ENCODE measurements at regions not wholly inside any gene's neighbourhood (a gene's known extent, or its start where the extent isn't known, plus 50 kb on each side); places are given as distances from the start of the nearest gene placed in this dataset.

GRCh38 chr18:39380186-39380725 lies 1814.7 kb upstream of the CELF4 start:
- Histone ChIP-seq H3K4me3 (no peak overlapping the region), H3K27me3 (no peaks in the 10 kb centered on the region), H3K4me1 (no peaks in the 10 kb centered on the region), H3K36me3 (ENCODE audit: low read depth, missing control alignments) (no peaks in the 10 kb centered on the region), H3K9me3 (no peaks in the 10 kb centered on the region), H3K27ac (no peak overlapping the region)
- DNase-seq, result no peak
- 67 to 73% methylated on average over 3 of the region's 3 CpGs for WGBS, 2 donors
- intact Hi-C loops (cut with DNase I; ENCODE audit: low total_unique reads), result no loop called here
- no peak for TF ChIP-seq CTCF (IDR thresholded peaks at IDR 0.05)
- no peak for TF ChIP-seq POLR2A (IDR thresholded peaks at IDR 0.05)

- Histone ChIP-seq H3K4me3 (no peak overlapping the region), H3K27ac (no peak overlapping the region), H3K36me3 (ENCODE audit: low read depth, missing control alignments) (no peaks in the 10 kb centered on the region), H3K4me1 (no peaks in the 10 kb centered on the region), H3K27me3 (no peaks in the 10 kb centered on the region), H3K9me3 (no peaks in the 10 kb centered on the region)
- WGBS, 2 donors, result 66 to 69% methylated on average over 2 of the region's 2 CpGs
- DNase-seq, result no peak
- TF ChIP-seq CTCF (IDR thresholded peaks at IDR 0.05) (no peak), POLR2A (IDR thresholded peaks at IDR 0.05) (no peak)
- intact Hi-C loops (cut with DNase I; ENCODE audit: low total_unique reads), result no loop called here
These were observed 1809.5 kb upstream of the CELF4 start for GRCh38 chr18:39375066-39375465.

- 95 to 96% methylated on average over 1 of the region's 1 CpG for WGBS, 2 donors
- no peak overlapping the region for H3K27ac ChIP-seq
- intact Hi-C loops (cut with DNase I; ENCODE audit: low total_unique reads), result no loop called here
- H3K27me3 ChIP-seq, result no peaks in the 10 kb centered on the region
- no peak overlapping the region for H3K4me3 ChIP-seq
- H3K4me1 ChIP-seq, result no peaks in the 10 kb centered on the region
- no peaks in the 10 kb centered on the region for H3K9me3 ChIP-seq
- no peak for DNase-seq
- TF ChIP-seq CTCF (IDR thresholded peaks at IDR 0.05) (no peak), POLR2A (IDR thresholded peaks at IDR 0.05) (no peak)
- no peaks in the 10 kb centered on the region for H3K36me3 ChIP-seq (ENCODE audit: low read depth, missing control alignments)
These were observed 1806.4 kb upstream of the CELF4 start for GRCh38 chr18:39371996-39372395.

GRCh38 chr18:39366656-39367055 lies 1801.1 kb upstream of the CELF4 start:
- no peak overlapping the region for H3K27ac ChIP-seq
- WGBS, 2 donors, result 74 to 93% methylated on average over 1 of the region's 1 CpG
- intact Hi-C loops (cut with DNase I; ENCODE audit: low total_unique reads), result no loop called here
- no peak for DNase-seq
- H3K27me3 ChIP-seq, result no peaks in the 10 kb centered on the region
- H3K4me1 ChIP-seq, result no peaks in the 10 kb centered on the region
- H3K36me3 ChIP-seq (ENCODE audit: low read depth, missing control alignments), result no peaks in the 10 kb centered on the region
- H3K9me3 ChIP-seq, result no peaks in the 10 kb centered on the region
- no peak overlapping the region for H3K4me3 ChIP-seq
- no peak for TF ChIP-seq POLR2A (IDR thresholded peaks at IDR 0.05)
- no peak for TF ChIP-seq CTCF (IDR thresholded peaks at IDR 0.05)

GRCh38 chr18:39365836-39366485 lies 1800.4 kb upstream of the CELF4 start:
- no peaks in the 10 kb centered on the region for H3K4me1 ChIP-seq
- H3K9me3 ChIP-seq, result no peaks in the 10 kb centered on the region
- H3K4me3 ChIP-seq, result no peak overlapping the region
- no peak for DNase-seq
- no peaks in the 10 kb centered on the region for H3K27me3 ChIP-seq
- H3K27ac ChIP-seq, result no peak overlapping the region
- intact Hi-C loops (cut with DNase I; ENCODE audit: low total_unique reads), result no loop called here
- no peak for TF ChIP-seq POLR2A (IDR thresholded peaks at IDR 0.05)
- H3K36me3 ChIP-seq (ENCODE audit: low read depth, missing control alignments), result no peaks in the 10 kb centered on the region
- 79 to 80% methylated on average over 3 of the region's 3 CpGs for WGBS, 2 donors

Data from testis (tissue), 2 donors.